ENCODE measurements at regions not wholly inside any gene's neighbourhood (a gene's known extent, or its start where the extent isn't known, plus 50 kb on each side); places are given as distances from the start of the nearest gene placed in this dataset.

- no peak for TF ChIP-seq POLR2AphosphoS5 (IDR thresholded peaks at IDR 0.05)
- no peak for TF ChIP-seq CTCF (IDR thresholded peaks at IDR 0.05)
- TF ChIP-seq POLR2A (IDR thresholded peaks at IDR 0.05), result no peak
Measured at GRCh38 chr1:163823017-163823416, 501.3 kb downstream of the NUF2 start.

Measured in prostate gland (tissue), 2 donors.